ENCODE measurements at regions not wholly inside any gene's neighbourhood (a gene's known extent, or its start where the extent isn't known, plus 50 kb on each side); places are given as distances from the start of the nearest gene placed in this dataset.

- TF ChIP-seq, protein P1, sequence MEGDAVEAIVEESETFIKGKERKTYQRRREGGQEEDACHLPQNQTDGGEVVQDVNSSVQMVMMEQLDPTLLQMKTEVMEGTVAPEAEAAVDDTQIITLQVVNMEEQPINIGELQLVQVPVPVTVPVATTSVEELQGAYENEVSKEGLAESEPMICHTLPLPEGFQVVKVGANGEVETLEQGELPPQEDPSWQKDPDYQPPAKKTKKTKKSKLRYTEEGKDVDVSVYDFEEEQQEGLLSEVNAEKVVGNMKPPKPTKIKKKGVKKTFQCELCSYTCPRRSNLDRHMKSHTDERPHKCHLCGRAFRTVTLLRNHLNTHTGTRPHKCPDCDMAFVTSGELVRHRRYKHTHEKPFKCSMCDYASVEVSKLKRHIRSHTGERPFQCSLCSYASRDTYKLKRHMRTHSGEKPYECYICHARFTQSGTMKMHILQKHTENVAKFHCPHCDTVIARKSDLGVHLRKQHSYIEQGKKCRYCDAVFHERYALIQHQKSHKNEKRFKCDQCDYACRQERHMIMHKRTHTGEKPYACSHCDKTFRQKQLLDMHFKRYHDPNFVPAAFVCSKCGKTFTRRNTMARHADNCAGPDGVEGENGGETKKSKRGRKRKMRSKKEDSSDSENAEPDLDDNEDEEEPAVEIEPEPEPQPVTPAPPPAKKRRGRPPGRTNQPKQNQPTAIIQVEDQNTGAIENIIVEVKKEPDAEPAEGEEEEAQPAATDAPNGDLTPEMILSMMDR (IDR thresholded peaks at IDR 0.05): peak; percentile 19; the same call in 1 of the 2 replicates
- no peak for TF ChIP-seq EP300 (IDR thresholded peaks at IDR 0.05; ENCODE audit: borderline replicate concordance in 1 of 2, low read depth in 1 of 2, low read length in 1 of 2)
- TF ChIP-seq RXRA (IDR thresholded peaks at IDR 0.05; ENCODE audit: borderline replicate concordance, low read depth): no peak
- no peak for TF ChIP-seq MXI1 (IDR thresholded peaks at IDR 0.05; ENCODE audit: low read depth, low read length)
- TF ChIP-seq POLR2AphosphoS5 (IDR thresholded peaks at IDR 0.05; ENCODE audit: low read depth, low read length): no peak
- no peak for TF ChIP-seq CHD2 (IDR thresholded peaks at IDR 0.05; ENCODE audit: low read length, partially characterized antibody)
These were observed 61.4 kb upstream of the ELK3 start for GRCh38 chr12:96132819-96133218.
